AG10803 (cell line): ENCODE measurements at regions not wholly inside any gene's neighbourhood (a gene's known extent, or its start where the extent isn't known, plus 50 kb on each side); places are given as distances from the start of the nearest gene placed in this dataset.
"Not testable (repeated sequence)": the region's sequence is repeated elsewhere in the genome, so short reads cannot be mapped to it uniquely, and the experiment has no call there.

Experiments
- DNase-seq: peaks from one replicate; pipeline ENCODE4 v3.0.0; 2010; ENCODE audit warnings: low read depth
- H3K4me3 ChIP-seq: 2 replicates; pipeline ENCODE4 v1.5.1; 2011; ENCODE audit warnings: mild to moderate bottlenecking, low read length, control low read depth
- CTCF ChIP-seq: conservative IDR thresholded peaks from 2 replicates; pipeline ENCODE4 v1.5.1; 2011; ENCODE audit warnings: mild to moderate bottlenecking, low read length, control low read depth, inconsistent platforms

DNA sequence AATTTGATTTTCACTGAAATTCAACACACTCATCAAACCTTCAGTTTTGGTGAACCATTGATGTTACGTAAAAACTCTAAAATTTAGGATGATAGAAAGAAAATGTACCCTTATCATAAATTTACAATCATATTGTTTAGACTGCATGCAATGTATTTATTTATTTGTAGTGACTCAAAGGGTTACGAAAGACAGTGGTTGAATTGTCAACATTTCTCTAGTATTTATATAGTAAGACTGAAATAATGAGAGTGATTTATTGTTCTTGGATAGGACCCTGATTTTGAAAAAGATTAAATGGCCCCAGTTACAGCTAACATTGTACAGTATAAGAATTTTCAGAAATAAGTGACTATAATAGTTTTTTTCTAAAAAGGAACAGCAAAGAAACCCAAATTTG lies 591.5 kb downstream of the RFPL4B start:
- H3K4me3 ChIP-seq, result no peak overlapping the region
- no peak for TF ChIP-seq CTCF
- DNase-seq, result no peak

- no peak for DNase-seq
- TF ChIP-seq CTCF, result no peak
- H3K4me3 ChIP-seq, result no peak overlapping the region
Measured at GRCh38 chr6:112939563-112939962, 592.4 kb downstream of the RFPL4B start.

DNA sequence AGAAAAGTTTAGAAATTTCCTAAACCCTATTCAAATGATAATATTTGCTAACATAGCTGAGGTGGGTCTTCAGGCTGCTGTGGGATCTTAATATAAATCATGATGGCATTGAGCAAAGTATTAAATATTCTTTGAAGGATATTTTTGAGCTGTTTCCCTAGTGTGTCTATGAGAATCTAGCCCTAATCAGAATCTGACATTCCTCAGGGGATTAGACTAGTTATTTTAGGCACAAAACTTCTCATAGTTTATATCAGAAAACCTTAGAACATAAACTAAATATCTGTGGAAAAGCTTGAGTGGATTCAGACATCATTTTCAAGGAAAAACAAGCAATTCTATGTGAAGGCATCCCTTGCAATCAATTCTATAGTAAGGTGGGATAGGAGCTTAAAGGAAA lies 594.5 kb downstream of the RFPL4B start:
- H3K4me3 ChIP-seq, result no peak overlapping the region
- no peak for TF ChIP-seq CTCF
- no peak for DNase-seq

DNA sequence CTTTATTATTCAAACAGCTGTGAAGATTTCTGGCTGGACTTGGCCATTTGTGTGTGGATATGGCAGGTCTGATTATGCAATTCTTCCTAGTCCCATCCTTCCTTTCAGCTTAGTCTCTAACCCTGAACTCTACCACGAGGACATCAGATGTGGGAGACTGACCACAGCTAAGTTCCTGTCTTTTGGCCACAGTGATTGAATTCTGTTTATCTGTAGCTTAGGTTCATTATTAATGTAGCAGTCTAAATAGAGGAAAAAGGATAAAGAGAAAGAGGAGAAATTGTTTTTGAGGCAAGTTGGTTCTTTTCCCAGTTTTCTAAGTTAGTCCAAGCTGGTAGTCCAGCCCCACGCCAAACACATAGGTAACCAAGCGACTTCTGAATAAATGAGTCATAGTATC lies 598.9 kb downstream of the RFPL4B start:
- H3K4me3 ChIP-seq, result no peak overlapping the region
- DNase-seq, result peak; percentile 61
- no peak for TF ChIP-seq CTCF

GRCh38 chr6:112947507-112947906 lies 600.4 kb downstream of the RFPL4B start:
- no peak for DNase-seq
- H3K4me3 ChIP-seq, result no peak overlapping the region
- no peak for TF ChIP-seq CTCF

GRCh38 chr6:112951829-112952228 lies 604.7 kb downstream of the RFPL4B start:
- H3K4me3 ChIP-seq, result no peak overlapping the region
- no peak for DNase-seq
- no peak for TF ChIP-seq CTCF

GRCh38 chr6:112955743-112956142 lies 608.6 kb downstream of the RFPL4B start:
- H3K4me3 ChIP-seq, DNase-seq: not testable (repeated sequence)
